ENCODE measurements at regions not wholly inside any gene's neighbourhood (a gene's known extent, or its start where the extent isn't known, plus 50 kb on each side); places are given as distances from the start of the nearest gene placed in this dataset.
"Not testable (repeated sequence)": the region's sequence is repeated elsewhere in the genome, so short reads cannot be mapped to it uniquely, and the experiment has no call there.

DNA sequence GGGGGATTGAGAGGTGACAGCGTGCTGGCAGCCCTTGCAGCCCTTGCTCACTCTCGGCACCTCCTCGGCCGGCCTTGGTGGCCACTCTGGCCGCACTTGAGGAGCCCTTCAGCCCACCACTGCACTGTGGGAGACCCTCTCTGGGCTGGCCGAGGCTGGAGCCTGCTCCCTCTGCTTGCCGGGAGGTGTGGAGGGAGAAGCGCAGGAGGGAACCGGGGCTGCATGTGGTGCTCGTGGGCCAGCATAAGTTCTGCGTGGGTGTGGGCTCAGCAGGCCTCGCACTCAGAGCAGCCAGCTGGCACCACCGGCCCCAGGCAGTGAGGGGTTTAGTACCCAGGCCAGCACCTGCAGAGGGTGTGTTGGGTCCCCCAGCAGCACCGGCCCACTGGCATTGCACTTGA is 912.2 kb upstream of the ADGRB3 start:
- DNase-seq: no peak

DNA sequence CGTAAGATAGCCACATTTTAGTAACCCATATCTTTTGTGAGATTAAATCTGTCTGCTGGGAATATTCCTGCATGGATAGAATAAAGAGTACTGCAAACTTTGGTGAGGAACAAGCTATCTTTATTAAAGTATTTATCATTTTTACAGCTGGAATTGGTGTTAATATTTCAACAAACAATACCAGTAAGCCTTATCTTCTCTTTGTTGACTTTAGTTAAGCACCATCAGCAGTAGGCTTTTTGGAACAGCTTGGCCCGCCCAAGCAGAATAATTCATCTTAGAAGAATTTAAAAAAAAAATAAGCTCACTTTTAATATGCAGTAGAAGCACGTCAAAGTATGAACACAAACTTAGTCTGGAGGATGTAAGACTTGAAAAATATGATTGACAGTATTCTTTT is 917.8 kb upstream of the ADGRB3 start:
- DNase-seq: no peak

DNA sequence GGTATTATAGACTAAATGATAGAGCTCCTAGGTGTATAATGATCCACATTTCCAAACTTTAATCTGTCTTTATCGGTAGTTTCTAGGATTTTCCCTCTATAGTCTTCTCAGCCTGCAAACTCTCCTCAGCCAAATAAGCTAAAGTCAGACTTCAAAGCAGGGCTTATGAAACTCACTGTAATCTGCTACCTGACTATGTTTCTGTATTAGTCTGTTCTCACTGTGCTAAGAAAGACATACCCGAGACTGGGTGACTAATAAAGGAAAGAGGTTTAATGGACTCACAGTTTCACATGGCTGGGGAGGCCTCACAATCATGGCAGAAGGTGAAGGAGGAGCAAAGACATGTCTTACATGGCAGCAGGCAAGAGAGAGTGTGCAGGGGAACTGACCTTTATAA is 928.7 kb upstream of the ADGRB3 start:
- DNase-seq: no peak

DNA sequence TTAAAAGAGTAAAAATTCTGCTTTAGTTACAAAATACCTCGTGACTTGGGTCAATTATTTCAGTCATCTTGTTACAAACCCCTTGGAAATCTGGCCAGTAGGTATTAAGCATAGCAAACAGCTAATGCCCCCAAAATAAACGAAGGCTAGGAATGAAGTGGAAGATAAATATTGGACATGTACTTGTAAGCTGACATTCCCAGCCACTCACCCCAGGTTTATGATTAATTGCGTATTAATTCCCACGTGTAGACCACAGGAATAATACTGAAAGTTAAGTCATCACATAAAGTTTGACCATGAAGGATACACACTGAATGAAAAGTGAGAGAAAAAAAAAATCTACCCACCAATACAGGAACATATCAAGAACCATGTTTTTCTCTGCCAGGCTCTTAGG is 936.5 kb upstream of the ADGRB3 start:
- DNase-seq: no peak

DNA sequence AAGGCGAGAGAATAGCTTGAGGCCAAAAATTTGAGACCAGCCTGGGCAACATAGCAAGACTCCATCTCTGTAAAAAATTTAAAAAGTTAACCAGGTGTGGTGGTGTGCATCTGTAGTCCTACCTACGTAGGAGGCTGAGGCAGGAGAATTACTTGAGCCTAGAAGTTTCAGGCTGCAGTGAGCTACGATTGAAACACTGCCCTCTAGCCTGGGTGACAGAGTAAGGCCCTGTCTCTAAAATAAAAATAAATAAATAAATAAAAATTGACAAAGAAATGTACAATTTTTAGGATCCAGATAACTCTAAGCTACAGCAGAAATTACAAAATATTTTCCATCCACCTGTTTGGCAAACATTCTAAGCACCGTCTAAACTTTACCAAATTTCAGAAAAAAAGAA is 941.0 kb upstream of the ADGRB3 start:
- no peak for DNase-seq

DNA sequence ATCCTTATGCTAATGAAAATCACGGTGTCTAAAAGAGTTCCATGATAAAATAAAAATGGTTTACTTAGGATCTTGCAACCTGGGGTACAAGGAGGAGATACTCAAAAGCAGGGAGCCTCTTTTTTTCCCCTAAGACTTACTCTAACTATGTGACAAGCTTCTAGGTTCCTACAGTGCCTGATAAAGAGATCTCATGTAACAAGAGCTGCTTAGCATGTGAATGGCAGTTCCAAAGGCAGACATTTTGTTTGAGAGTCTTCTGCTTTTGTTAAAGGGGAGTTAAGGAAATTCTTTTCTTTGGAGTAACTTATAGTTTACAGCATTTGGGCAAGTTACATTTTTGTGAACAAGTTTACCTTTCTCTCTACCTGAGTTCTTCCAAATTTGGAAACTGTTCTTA is 945.8 kb upstream of the ADGRB3 start:
- DNase-seq: no peak

- DNase-seq: no peak
Measured at GRCh38 chr6:67687396-67687795, 947.7 kb upstream of the ADGRB3 start.

DNA sequence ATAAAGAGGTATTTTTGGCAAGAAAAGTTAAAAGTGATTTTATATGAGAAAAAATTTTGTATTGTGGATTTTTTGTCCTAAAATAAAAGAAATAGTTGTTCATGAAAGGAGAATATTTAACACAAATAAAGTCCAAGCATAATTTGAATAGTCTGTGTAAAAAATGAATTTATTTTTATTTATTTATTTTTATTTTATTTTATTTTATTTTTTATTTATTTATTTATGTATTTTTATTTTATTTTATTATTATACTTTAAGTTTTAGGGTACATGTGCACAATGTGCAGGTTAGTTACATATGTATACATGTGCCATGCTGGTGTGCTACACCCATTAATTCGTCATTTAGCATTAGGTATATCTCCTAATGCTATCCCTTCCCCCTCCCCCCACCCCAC is 948.9 kb upstream of the ADGRB3 start:
- not testable (repeated sequence) for DNase-seq

GRCh38 chr6:67683960-67684359 is 951.1 kb upstream of the ADGRB3 start:
- no peak for DNase-seq

DNA sequence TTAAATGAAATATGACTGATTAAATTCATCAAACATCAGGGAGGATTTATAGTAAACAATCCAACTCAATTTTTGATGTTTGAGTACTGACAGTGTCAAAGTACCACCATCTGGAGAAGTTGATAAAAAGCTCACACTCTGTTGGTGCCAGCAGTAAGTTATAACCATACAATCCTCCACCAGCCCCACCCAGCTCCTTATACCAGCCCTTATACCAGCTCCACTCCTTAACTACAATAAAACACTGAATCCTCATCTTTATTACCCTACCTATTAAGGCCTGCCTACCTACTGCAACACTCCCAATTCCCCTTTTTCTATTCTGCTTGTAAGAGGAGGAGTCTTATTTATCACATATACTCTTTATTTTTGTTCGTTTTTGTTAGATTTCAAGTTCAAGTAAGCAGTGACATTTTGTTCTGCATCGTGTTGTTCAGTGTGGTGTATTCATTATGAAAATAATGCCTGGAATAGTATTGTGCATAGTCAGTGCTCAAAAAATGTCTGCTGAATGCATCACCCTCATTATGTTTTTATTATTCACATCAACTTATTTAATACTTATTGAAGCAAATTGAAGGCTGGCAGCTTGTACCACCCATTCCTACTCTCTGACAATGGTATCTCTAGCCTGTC is 954.7 kb upstream of the ADGRB3 start:
- no peak for DNase-seq

DNA sequence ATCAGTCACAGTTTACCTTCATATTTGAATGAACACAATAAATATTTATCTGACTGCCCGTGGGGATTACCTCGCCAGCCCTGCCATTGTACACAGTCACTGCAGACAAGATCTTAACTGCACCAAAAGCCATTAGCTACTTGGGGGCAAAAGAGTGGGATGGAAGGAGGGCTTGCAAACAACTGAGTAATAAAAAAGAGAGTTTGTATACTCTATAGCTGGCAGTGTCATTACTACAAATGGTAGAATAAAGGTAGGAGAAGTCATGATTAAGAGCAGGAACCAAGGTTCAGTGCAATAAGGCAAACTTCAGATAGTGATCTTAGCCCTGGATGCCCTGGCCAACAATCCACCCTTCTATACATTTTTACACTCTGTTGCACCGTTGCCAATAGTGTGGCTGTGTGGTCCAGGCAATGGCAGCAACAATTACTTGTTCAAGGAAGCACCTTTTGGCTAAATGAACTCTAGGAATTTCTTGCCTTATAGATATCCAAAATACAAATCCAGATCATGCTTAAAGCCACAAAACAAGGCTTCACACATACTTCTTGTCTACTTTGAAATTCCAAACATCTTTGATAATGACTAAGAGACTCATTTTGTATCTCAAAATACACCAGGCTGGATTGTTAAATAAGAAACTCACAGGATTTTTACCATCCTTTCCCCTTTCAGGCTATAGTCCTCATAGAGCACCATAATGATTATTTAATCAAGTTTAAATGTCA is 955.4 kb upstream of the ADGRB3 start:
- DNase-seq: no peak

DNA sequence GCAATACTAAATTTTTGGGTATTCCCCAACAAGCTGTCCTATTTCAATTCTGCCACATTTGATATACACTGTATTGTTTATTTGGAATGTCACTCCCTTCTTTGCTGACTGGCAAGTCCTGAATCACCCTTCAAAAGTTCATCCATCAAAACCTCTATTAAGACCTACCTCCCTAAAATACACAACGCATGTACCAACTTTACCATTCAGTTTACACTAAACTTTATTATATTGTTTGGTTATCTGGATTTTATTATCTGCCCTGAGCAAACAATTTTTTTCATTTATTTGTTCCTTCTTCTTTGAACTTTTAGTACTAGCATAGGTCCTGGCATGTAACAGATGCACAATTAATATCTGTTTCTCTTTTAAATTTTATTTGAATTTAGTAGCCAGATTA is 958.2 kb upstream of the ADGRB3 start:
- no peak for DNase-seq

DNA sequence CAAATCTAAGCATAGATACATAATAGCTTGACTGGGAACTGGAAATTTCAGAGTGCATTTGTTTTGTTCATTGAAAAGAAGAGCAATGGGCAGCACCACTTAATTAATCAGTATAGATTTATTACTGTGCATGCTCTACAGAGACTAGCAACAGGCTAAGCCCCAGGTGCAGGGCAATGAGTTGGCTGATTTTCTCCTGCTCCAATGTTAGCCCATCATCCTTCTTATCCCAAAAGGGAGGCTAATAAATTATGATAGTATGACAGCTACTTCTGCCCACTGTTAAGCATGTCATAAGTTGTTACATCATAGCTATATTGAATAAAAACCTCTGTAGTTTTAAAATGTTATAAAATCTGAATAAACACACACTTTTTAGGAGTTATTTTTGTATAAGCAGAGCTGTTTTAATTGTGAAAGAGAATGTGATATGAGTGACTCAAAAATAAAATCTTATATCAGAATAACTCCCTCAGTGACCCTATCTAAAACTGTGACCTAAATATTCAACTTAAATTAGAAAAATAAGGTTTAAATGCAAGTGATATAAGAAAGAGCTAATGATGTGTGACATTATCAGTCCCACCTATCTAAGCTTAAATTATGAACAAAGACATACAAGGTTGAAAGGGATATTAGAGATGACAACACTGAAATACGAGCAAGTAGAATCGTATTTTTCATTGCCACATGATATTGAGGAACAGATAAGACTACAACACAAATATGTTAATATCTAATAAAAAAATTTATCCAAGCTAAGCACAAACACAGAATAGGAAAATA is 967.3 kb upstream of the ADGRB3 start:
- DNase-seq: no peak

GRCh38 chr6:67666177-67666964 is 968.7 kb upstream of the ADGRB3 start:
- no peak for DNase-seq

- DNase-seq: no peak
Measured at GRCh38 chr6:67664942-67665341, 970.1 kb upstream of the ADGRB3 start.

DNA sequence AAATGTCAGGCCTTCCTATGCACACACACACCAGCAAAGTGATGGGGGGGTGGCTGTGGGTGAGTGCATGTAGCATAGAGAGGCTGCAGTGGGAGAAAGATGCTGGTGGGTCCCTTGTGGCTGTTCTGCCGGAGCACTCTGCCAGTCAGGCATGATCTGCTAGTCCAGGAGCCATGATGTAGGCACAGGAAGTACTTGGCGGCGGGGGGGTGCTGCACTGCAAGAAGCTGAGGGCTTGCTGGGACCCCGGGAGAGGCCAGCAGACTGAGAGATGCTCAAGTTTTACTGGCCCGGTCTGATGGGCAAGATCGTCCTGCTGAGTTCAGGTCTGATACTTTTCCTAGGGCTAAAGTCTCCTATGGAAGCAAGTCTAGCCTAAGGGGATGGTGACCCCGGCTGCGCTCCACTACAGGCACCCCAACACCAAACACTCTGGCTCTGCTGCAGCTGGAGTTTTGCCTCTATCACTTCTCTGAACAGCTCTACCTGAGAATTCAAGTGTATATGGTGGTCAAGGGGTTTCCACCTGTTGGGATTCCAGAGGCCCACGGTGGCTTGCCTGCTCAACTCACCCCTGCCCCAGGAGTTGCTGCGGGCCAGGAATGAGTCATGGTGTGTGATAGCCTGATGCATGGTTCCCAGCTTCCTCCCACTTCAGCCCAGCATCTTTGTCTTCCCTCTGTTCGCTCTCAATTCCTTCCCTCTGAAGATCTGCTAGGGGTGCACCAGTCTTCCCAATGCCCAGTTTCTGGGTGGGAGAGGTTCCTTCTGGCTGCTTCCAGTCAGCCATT is 971.8 kb upstream of the ADGRB3 start:
- no peak for DNase-seq

GRCh38 chr6:67653561-67653960 is 981.5 kb upstream of the ADGRB3 start:
- DNase-seq: no peak

- DNase-seq: no peak
Measured at GRCh38 chr6:67646550-67646949, 988.5 kb upstream of the ADGRB3 start.

DNA sequence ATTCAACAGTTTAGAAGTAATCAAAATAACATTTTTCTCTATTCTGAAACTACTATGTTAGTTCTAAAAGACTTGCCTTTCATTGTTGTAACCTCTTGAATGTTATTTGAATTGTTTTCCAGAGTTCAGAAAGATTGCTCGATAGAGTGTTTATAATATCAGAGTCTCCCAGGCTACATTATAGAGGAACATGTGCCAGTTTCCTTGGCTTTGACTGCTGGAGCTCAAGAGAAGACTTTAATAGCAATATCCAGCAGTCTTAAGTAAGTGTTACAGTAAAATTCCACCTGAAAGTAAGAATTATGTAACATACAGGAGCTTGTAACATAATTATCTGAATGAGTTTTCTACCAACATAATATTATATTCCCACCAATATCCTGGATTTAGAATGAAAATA is 991.8 kb upstream of the ADGRB3 start:
- no peak for DNase-seq

GRCh38 chr6:67642582-67642981 is 992.5 kb upstream of the ADGRB3 start:
- no peak for DNase-seq

DNA sequence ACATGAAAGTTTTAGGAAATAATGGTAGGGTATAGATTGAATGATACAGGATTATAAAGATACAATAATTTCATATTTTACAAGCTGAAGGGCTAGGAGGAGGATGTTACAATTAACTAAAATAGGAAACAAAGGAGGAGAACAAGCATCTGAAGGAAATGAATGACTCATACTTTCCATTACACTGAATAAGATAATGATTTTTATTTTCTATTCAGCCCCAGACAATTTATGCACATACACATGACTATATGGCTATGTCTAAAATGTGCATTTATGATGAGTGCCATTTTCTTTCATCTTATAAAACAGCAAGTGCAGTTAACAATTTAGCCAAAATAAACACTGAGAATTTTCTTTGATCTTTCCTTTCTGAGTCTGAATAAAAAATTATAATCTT is 994.6 kb upstream of the ADGRB3 start:
- no peak for DNase-seq

DNA sequence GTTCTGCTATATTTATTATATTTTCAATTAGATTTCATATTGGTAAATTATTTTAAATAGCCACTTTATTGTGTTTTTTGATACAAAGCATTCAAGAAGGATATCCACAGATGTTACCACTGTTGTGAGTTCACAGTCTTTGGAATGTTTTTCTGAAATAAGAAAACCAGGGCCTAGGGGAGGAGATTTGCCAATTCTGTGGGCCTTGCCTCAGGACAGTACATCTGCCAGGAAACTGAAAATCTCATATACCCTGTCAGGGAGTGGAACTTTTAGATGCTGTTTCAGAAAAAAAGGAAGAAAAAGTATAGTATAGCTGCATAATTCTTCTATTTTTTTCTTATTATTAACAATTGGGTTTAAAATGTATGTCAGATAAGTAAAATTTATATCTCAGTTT is 995.9 kb upstream of the ADGRB3 start:
- DNase-seq: no peak

- no peak for DNase-seq
Measured at GRCh38 chr6:67634199-67634598, 1000.9 kb upstream of the ADGRB3 start.
